Cardiac muscle cell (in vitro differentiated cells and primary cell): ENCODE measurements at regions not wholly inside any gene's neighbourhood (a gene's known extent, or its start where the extent isn't known, plus 50 kb on each side); places are given as distances from the start of the nearest gene placed in this dataset.

Source experiments
- DNase-seq, 2 donors: peaks; one replicate each; pipeline versions ENCODE4 v3.0.0 to v3.0.0-alpha.2; 2010 to 2017; ENCODE audit warnings: low read depth in 1 of 2, low spot score in 1 of 2
- H3K27ac ChIP-seq: fragments of 200-600 bp; sonication (generic); 2 replicates; pipeline ENCODE4 v1.5.1; 2016
- H3K27me3 ChIP-seq: fragments of 200-600 bp; sonication (generic); 2 replicates; pipeline ENCODE4 v1.6.0; 2016; ENCODE audit warnings: control low read depth
- H3K36me3 ChIP-seq: fragments of 200-600 bp; sonication (generic); 2 replicates; pipeline ENCODE4 v1.5.1; 2016; ENCODE audit warnings: control low read depth
- H3K4me1 ChIP-seq: fragments of 200-600 bp; sonication (generic); 2 replicates; pipeline ENCODE4 v1.8.1; 2017; ENCODE audit warnings: low read depth, mild to moderate bottlenecking, mixed run types
- H3K4me3 ChIP-seq: fragments of 200-600 bp; sonication (generic); 2 replicates; pipeline ENCODE4 v1.5.1; 2016; ENCODE audit warnings: mild to moderate bottlenecking
- H3K9me3 ChIP-seq: fragments of 200-600 bp; sonication (generic); 2 replicates; pipeline ENCODE4 v1.5.1; 2017; ENCODE audit warnings: low read depth, mild to moderate bottlenecking, control low read depth
- TF ChIP-seq, protein P1 (sequence below): IDR thresholded peaks from 2 replicates; pipeline ENCODE4 v1.5.1; 2012; ENCODE audit warnings: low read depth, mild to moderate bottlenecking, low read length

DNA sequence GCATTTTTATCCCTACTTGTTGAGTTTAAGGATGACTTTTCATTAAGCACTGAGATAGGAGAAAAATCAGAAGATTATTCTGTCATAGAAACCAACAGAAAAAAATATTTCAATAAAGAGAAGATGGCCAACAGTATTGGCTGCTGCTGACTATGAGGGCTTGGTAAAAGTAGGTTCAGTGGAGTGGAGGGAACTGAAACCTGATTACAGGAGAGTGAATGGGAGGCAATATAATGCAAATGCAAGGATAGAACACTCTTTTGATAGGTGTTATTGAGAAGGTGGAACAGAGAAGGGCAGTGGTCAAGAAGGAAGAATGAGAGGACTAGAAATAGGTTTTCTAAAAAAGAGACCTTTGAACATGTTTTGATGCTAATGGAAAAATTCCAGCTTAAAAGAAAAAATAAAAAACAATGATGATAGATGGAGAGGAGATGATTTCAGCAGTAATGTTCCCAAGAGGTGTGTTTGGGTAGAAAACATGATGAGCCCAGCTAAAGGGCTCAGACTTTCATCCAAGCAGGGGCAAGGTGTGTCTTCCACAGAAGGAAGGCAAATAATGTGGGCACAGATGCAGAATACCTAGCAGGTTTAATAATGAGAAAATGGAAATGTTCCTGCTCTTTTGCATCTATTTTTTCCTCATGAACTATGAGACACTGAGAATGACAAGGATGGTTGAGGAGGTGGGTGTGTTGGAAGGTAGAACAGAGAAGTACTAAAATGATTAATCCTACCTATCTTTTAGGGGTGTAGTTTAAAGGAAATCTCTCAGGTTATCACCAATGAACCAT is 397.9 kb upstream of the GOLIM4 start:
- H3K4me1 ChIP-seq: peaks cover 9% of the 10 kb centered on the region
- H3K27me3 ChIP-seq: no peaks in the 10 kb centered on the region
- H3K4me3 ChIP-seq: no peak overlapping the region
- H3K36me3 ChIP-seq: no peaks in the 10 kb centered on the region
- TF ChIP-seq, protein P1, sequence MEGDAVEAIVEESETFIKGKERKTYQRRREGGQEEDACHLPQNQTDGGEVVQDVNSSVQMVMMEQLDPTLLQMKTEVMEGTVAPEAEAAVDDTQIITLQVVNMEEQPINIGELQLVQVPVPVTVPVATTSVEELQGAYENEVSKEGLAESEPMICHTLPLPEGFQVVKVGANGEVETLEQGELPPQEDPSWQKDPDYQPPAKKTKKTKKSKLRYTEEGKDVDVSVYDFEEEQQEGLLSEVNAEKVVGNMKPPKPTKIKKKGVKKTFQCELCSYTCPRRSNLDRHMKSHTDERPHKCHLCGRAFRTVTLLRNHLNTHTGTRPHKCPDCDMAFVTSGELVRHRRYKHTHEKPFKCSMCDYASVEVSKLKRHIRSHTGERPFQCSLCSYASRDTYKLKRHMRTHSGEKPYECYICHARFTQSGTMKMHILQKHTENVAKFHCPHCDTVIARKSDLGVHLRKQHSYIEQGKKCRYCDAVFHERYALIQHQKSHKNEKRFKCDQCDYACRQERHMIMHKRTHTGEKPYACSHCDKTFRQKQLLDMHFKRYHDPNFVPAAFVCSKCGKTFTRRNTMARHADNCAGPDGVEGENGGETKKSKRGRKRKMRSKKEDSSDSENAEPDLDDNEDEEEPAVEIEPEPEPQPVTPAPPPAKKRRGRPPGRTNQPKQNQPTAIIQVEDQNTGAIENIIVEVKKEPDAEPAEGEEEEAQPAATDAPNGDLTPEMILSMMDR: no peak
- H3K27ac ChIP-seq: no peak overlapping the region
- no peak for DNase-seq
- no peaks in the 10 kb centered on the region for H3K9me3 ChIP-seq

DNA sequence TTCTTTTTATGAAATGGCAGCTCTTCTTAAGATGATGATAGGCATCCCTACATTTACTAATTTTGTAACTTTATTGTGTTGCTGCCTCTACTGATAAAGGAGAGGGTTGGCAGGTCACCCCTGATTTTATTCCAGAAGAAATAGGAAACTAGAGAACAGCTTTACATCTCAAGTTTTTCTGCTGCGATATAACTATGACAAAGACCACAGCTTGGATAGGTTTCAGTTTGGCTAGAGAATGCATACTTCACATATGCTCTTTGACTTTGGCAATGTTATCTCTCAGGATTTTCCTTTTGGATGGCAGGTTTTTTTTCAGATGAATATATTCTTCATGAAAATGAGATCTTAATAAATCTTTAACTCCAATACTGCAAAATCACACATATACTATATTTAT is 395.3 kb upstream of the GOLIM4 start:
- Histone ChIP-seq H3K9me3 (no peaks in the 10 kb centered on the region), H3K27ac (no peak overlapping the region), H3K27me3 (no peaks in the 10 kb centered on the region), H3K4me1 (peaks cover 2% of the 10 kb centered on the region), H3K4me3 (no peak overlapping the region), H3K36me3 (no peaks in the 10 kb centered on the region)
- TF ChIP-seq, protein P1: no peak
- DNase-seq: no peak

DNA sequence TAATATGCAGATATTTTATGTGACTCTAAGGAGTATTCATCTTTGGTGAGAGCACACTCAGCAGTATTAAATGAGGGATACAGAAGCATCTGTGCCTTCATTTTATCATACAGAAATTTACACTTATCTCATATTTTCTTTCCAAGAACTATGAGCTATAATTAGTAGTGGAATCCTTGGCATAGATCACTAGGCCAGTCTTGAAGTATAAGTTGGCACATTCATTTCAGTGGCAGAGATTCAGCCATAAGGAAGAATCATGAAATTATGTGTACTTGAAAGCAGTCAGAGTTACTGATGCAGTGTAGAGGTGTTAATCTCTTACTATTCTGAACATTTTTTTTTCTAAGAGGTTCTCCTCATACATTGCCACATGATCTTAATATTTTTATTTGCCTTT is 393.6 kb upstream of the GOLIM4 start:
- peaks cover 19% of the 10 kb centered on the region for H3K4me1 ChIP-seq
- no peaks in the 10 kb centered on the region for H3K36me3 ChIP-seq
- no peaks in the 10 kb centered on the region for H3K27me3 ChIP-seq
- H3K9me3 ChIP-seq: no peaks in the 10 kb centered on the region
- TF ChIP-seq, protein P1: no peak
- no peak overlapping the region for H3K27ac ChIP-seq
- DNase-seq: no peak
- no peak overlapping the region for H3K4me3 ChIP-seq

DNA sequence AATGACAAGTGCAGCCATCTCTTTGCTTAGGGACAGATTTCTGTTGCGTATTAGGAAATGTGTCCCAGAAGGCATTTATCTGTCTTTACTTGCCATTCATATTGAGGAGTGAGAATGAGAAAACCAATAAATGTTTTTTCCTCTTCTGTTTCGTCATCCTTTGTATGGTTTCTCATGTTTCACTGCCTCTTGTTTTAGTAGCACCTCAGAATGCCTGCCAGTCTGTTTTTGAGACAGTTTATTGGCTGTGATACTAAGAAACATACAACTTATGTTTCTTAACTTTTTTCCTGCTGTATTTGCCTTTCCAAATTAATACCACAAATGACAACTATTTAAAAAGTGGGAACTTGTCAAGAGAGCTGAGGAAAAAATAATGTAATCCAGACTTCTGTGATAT is 390.2 kb upstream of the GOLIM4 start:
- no peak overlapping the region for H3K4me3 ChIP-seq
- TF ChIP-seq, protein P1: no peak
- DNase-seq: no peak

DNA sequence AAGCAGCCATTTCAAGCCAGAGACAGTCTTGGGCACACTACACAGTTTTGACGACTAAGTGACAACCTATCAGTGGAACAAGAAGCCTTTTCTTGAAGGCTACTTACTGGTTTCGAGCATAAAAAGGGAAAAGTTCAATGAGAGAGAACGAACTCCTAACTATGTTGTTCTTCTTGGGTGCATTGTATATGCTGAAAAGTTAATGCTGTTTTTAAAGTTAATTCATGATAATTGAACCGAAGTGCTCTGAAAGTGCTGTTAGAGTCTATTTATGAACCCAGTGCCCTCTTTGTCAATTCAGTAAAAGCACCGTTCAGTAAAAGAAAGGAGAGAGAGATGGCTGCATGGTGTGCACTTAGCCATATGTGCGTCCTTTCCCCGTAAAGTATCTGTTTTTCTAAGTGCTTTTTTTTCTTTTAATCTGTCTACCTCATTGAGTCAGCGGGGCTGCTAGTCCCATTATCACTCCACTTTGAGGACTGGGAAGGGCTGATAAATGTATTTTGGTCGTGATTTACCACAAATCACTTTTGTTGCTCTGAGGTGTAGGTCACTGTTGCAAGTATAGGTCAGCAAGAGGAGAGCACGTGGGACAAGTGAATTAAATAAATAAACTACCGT is 380.7 kb upstream of the GOLIM4 start:
- Histone ChIP-seq H3K4me1 (peaks cover 36% of the 10 kb centered on the region), H3K36me3 (no peaks in the 10 kb centered on the region), H3K27me3 (no peaks in the 10 kb centered on the region), H3K27ac (peak overlapping the region; percentile 83), H3K9me3 (no peaks in the 10 kb centered on the region), H3K4me3 (no peak overlapping the region)
- TF ChIP-seq, protein P1: no peak
- DNase-seq: no peak

More for the DNA sequence above, 390.2 kb upstream of the GOLIM4 start:
- Histone ChIP-seq H3K9me3 (no peaks in the 10 kb centered on the region), H3K36me3 (no peaks in the 10 kb centered on the region), H3K27ac (no peak overlapping the region), H3K4me1 (peaks cover 25% of the 10 kb centered on the region), H3K27me3 (no peaks in the 10 kb centered on the region)
